ENCODE measurements at regions not wholly inside any gene's neighbourhood (a gene's known extent, or its start where the extent isn't known, plus 50 kb on each side); places are given as distances from the start of the nearest gene placed in this dataset.

DNA sequence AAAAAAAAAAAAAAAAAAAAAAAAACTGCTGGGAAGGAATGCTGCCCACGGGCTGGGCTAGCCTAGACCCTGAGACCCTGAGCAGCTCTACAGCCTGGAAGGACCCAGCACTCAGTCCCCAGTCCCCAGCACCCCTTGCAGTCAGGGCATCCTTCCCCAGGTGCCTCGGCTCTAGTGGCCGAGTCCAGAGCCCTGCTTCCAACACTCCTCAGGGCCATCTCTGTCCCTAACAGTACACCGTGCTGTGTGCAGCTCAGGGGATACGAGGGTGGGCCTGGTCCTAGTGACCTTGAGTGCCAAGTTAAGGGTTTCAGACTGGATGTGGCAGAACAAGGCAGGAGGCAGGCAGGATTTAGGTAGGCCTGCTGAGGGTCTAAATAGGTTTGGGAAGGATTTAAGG is 50.2 kb upstream of the LRP8 start:
- TF ChIP-seq CTCF (conservative IDR thresholded peaks at IDR 0.05) = no peak
- no peak for DNase-seq (ENCODE audit: low read depth, low spot score)
- no peaks in the 10 kb centered on the region for H3K36me3 Mint-ChIP-seq (ENCODE audit: low read depth)
- H3K27me3 Mint-ChIP-seq (ENCODE audit: low read depth) = peaks cover 3% of the 10 kb centered on the region
- no peak overlapping the region for H3K27ac Mint-ChIP-seq (ENCODE audit: unreplicated experiment)
- H3K9me3 Mint-ChIP-seq = no peaks in the 10 kb centered on the region
- H3K4me1 Mint-ChIP-seq = peaks cover 5% of the 10 kb centered on the region
- no peak overlapping the region for H3K4me3 Mint-ChIP-seq

- Mint-ChIP-seq H3K27me3 (ENCODE audit: low read depth) (peaks cover 3% of the 10 kb centered on the region), H3K27ac (ENCODE audit: unreplicated experiment) (peak overlapping the region; percentile 35), H3K9me3 (no peaks in the 10 kb centered on the region), H3K36me3 (ENCODE audit: low read depth) (no peaks in the 10 kb centered on the region), H3K4me1 (peaks cover 5% of the 10 kb centered on the region), H3K4me3 (no peak overlapping the region)
- DNase-seq (ENCODE audit: low read depth, low spot score) = no peak
- no peak for TF ChIP-seq CTCF (conservative IDR thresholded peaks at IDR 0.05)
These were observed 51.2 kb upstream of the LRP8 start for GRCh38 chr1:53378932-53379661.

DNA sequence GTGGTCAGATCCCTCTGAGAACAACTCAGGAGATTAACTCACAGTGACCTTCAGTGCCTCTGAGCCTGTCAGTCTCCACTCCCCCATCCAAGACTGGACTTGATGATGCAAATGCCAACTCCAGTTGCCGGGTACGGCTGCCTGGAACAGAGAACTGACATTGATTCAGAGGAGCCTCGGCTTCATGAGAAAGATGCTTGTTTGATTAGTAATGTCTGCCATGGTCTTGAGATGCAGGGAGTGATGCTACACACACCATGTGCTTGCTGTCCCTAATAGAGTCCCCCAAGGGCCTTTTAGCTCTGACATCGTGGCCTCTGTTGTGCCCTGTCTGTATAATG is 51.8 kb upstream of the LRP8 start:
- no peak overlapping the region for H3K27ac Mint-ChIP-seq (ENCODE audit: unreplicated experiment)
- H3K36me3 Mint-ChIP-seq (ENCODE audit: low read depth) = no peaks in the 10 kb centered on the region
- peaks cover 5% of the 10 kb centered on the region for H3K4me1 Mint-ChIP-seq
- no peak overlapping the region for H3K4me3 Mint-ChIP-seq
- no peaks in the 10 kb centered on the region for H3K9me3 Mint-ChIP-seq
- no peak for TF ChIP-seq CTCF (conservative IDR thresholded peaks at IDR 0.05)
- H3K27me3 Mint-ChIP-seq (ENCODE audit: low read depth) = peaks cover 3% of the 10 kb centered on the region
- no peak for DNase-seq (ENCODE audit: low read depth, low spot score)

DNA sequence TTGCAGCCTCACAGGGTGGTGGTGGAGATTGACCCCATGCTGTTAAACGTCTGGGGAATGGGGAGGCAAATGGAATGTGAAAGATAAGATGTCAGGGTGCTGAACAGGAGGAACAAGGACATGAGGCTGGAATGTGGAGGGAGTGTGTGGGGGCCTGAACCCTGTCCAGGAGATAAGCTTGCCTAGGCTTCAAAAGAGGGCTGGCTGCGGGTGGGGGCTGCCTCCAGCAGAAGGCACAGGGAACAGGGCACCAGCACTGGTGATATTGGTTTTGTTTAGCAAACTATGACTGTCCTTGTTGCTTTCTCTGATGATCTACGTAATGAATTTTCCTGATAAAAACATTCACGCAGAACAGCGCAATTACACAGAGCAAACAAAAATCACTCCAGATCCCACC is 52.4 kb upstream of the LRP8 start:
- H3K27ac Mint-ChIP-seq (ENCODE audit: unreplicated experiment) = no peak overlapping the region
- no peak for TF ChIP-seq CTCF (conservative IDR thresholded peaks at IDR 0.05)
- H3K4me1 Mint-ChIP-seq = peaks cover 5% of the 10 kb centered on the region
- no peaks in the 10 kb centered on the region for H3K9me3 Mint-ChIP-seq
- DNase-seq (ENCODE audit: low read depth, low spot score) = no peak
- H3K27me3 Mint-ChIP-seq (ENCODE audit: low read depth) = peaks cover 3% of the 10 kb centered on the region
- no peaks in the 10 kb centered on the region for H3K36me3 Mint-ChIP-seq (ENCODE audit: low read depth)
- H3K4me3 Mint-ChIP-seq = no peak overlapping the region

- TF ChIP-seq CTCF (conservative IDR thresholded peaks at IDR 0.05) = no peak
- Mint-ChIP-seq H3K4me1 (peaks cover 6% of the 10 kb centered on the region), H3K36me3 (ENCODE audit: low read depth) (no peaks in the 10 kb centered on the region), H3K27me3 (ENCODE audit: low read depth) (peaks cover 3% of the 10 kb centered on the region), H3K9me3 (no peaks in the 10 kb centered on the region), H3K27ac (ENCODE audit: unreplicated experiment) (no peak overlapping the region), H3K4me3 (no peak overlapping the region)
- no peak for DNase-seq (ENCODE audit: low read depth, low spot score)
These were observed 54.0 kb upstream of the LRP8 start for GRCh38 chr1:53381790-53382401.

Measured in neural crest cell (in vitro differentiated cells).